ENCODE measurements at regions not wholly inside any gene's neighbourhood (a gene's known extent, or its start where the extent isn't known, plus 50 kb on each side); places are given as distances from the start of the nearest gene placed in this dataset.

- TF ChIP-seq CTCF (IDR thresholded peaks at IDR 0.05; ENCODE audit: insufficient read depth, low read depth, low read length, missing control alignments): no peak
- DNase-seq (ENCODE audit: low read depth): no peak
- H3K4me3 ChIP-seq (ENCODE audit: low read length): no peak overlapping the region
These were observed 144.1 kb upstream of the TMTC4 start for GRCh38 chr13:100818711-100819110.

GRCh38 chr13:100817928-100818327 lies 143.3 kb upstream of the TMTC4 start:
- TF ChIP-seq CTCF (IDR thresholded peaks at IDR 0.05; ENCODE audit: insufficient read depth, low read depth, low read length, missing control alignments): no peak
- no peak for DNase-seq (ENCODE audit: low read depth)
- no peak overlapping the region for H3K4me3 ChIP-seq (ENCODE audit: low read length)

GRCh38 chr13:100815476-100816046 lies 141.0 kb upstream of the TMTC4 start:
- DNase-seq (ENCODE audit: low read depth): peak; percentile 38
- TF ChIP-seq CTCF (IDR thresholded peaks at IDR 0.05; ENCODE audit: insufficient read depth, low read depth, low read length, missing control alignments): no peak

GRCh38 chr13:100812982-100813584 lies 138.5 kb upstream of the TMTC4 start:
- no peak overlapping the region for H3K4me3 ChIP-seq (ENCODE audit: low read length)
- DNase-seq (ENCODE audit: low read depth): no peak
- no peak for TF ChIP-seq CTCF (IDR thresholded peaks at IDR 0.05; ENCODE audit: insufficient read depth, low read depth, low read length, missing control alignments)

More at GRCh38 chr13:100815476-100816046, 141.0 kb upstream of the TMTC4 start:
- no peak overlapping the region for H3K4me3 ChIP-seq (ENCODE audit: low read length)

GRCh38 chr13:100811928-100812327 lies 137.3 kb upstream of the TMTC4 start:
- no peak for DNase-seq (ENCODE audit: low read depth)
- no peak overlapping the region for H3K4me3 ChIP-seq (ENCODE audit: low read length)
- no peak for TF ChIP-seq CTCF (IDR thresholded peaks at IDR 0.05; ENCODE audit: insufficient read depth, low read depth, low read length, missing control alignments)

GRCh38 chr13:100811024-100811865 lies 136.7 kb upstream of the TMTC4 start:
- no peak overlapping the region for H3K4me3 ChIP-seq (ENCODE audit: low read length)
- TF ChIP-seq CTCF (IDR thresholded peaks at IDR 0.05; ENCODE audit: insufficient read depth, low read depth, low read length, missing control alignments): no peak
- DNase-seq (ENCODE audit: low read depth): no peak

Measured in epithelial cell of esophagus (primary cell).